K562 (cell line): ENCODE measurements at regions not wholly inside any gene's neighbourhood (a gene's known extent, or its start where the extent isn't known, plus 50 kb on each side); places are given as distances from the start of the nearest gene placed in this dataset.

Experiments used
- ATAC-seq: fragments of 200-7000 bp; cut with Tn5 transposase; 3 replicates; pipeline ENCODE4 v1.9.1; 2020; ENCODE audit warnings: moderate library complexity
- BruUV-seq: library from RNA; stranded (reverse); fragments of 400-500 nt; replicated peaks from 2 replicates; lab custom pipeline; 2021; lab: Mats Ljungman, UMichigan
- CTCF ChIA-PET: fragments of 300-600 bp; formaldehyde crosslinking; extraction: SDS; loops from one replicate; lab custom pipeline; 2021; ENCODE audit warnings: low intra/inter-chr PET ratio; lab: Yijun Ruan, JAX
- POLR2A ChIA-PET: fragments of 300-600, 350-650 bp; sonication (Branson Sonifier 250); formaldehyde crosslinking; extraction: SDS; loops from one replicate; lab custom pipeline; 2021; ENCODE audit warnings: antibody characterized with exemption, inconsistent platforms; lab: Yijun Ruan, JAX
- DNase-seq, 4 experiments: peaks; one replicate each; pipeline versions ENCODE4 v3.0.0 to v3.0.0-alpha.2; 2011 to 2018; ENCODE audit warnings: low spot score in 3 of 4, mixed read lengths in 3 of 4; ENCODE audit errors: extremely low read depth in 1 of 4
- FAIRE-seq: peaks from 2 replicates; lab custom pipeline; 2011; peaks lifted over from hg19 to GRCh38; lab: Jason Lieb, UNC
- H2AFZ ChIP-seq: 2 replicates; pipeline ENCODE4 v1.6.0; 2011; ENCODE audit warnings: low read depth, low read length, control low read depth, inconsistent platforms
- H3K27ac ChIP-seq: fragments of 200-600 bp; 3 replicates; pipeline ENCODE4 v1.8.0; 2011; ENCODE audit warnings: low read depth, mild to moderate bottlenecking, control low read depth, inconsistent platforms, low read length, moderate library complexity, mixed read lengths; ENCODE audit errors: extremely low read depth
- H3K27me3 ChIP-seq, 2 experiments: fragments of 300-600 bp in 1 of 2; 2 replicates in 1 of 2; 3 replicates in 1 of 2; pipeline versions ENCODE4 v1.6.0 to v1.8.0; 2011; ENCODE audit warnings: inconsistent platforms in 2 of 2, low read length in 2 of 2, mild to moderate bottlenecking in 1 of 2, mixed read lengths in 1 of 2, moderate library complexity in 1 of 2; ENCODE audit not compliant: control insufficient read depth in 2 of 2, insufficient read depth in 2 of 2
- H3K36me3 ChIP-seq: fragments of 300-600 bp; 3 replicates; pipeline ENCODE4 v1.8.0; 2011; ENCODE audit warnings: mild to moderate bottlenecking, low read length, inconsistent platforms; ENCODE audit not compliant: control insufficient read depth, insufficient read depth
- H3K4me1 ChIP-seq, 2 experiments: fragments of 200-600 bp in 1 of 2; replicated peaks in 1 of 2; 2 replicates in 1 of 2; 3 replicates in 1 of 2; pipeline versions ENCODE4 v1.5.1 to v1.8.0; 2011; ENCODE audit warnings: inconsistent platforms in 2 of 2, low read length in 2 of 2, mild to moderate bottlenecking in 1 of 2, mixed read lengths in 1 of 2, moderate library complexity in 1 of 2; ENCODE audit not compliant: control insufficient read depth in 2 of 2, insufficient read depth in 2 of 2
- H3K4me2 ChIP-seq: 2 replicates; pipeline ENCODE4 v1.6.1; 2011; ENCODE audit warnings: low read length, control low read depth, inconsistent platforms, mixed read lengths; ENCODE audit not compliant: insufficient read depth
- H3K4me3 ChIP-seq: fragments of 200-600 bp; sonication (generic), shearing (Covaris generic); 2 replicates; pipeline ENCODE4 v1.5.1; 2016; ENCODE audit warnings: control low read depth, inconsistent platforms
- H3K79me2 ChIP-seq: fragments of 200-600 bp; 3 replicates; pipeline ENCODE4 v1.8.0; 2011; ENCODE audit warnings: low read length, inconsistent platforms; ENCODE audit not compliant: control insufficient read depth, insufficient read depth
- H3K9ac ChIP-seq, 2 experiments: 2 replicates each; pipeline versions ENCODE4 v1.6.0 to v1.6.1; 2011; ENCODE audit warnings: low read depth in 2 of 2, low read length in 2 of 2, control low read depth in 1 of 2, inconsistent platforms in 1 of 2, mild to moderate bottlenecking in 1 of 2, mixed read lengths in 1 of 2; ENCODE audit not compliant: insufficient read depth in 1 of 2
- H3K9me1 ChIP-seq: one replicate; pipeline ENCODE4 v1.6.0; 2011; ENCODE audit warnings: inconsistent platforms, mild to moderate bottlenecking, low read length, moderate library complexity; ENCODE audit not compliant: control insufficient read depth, insufficient read depth
- H3K9me3 ChIP-seq: replicated peaks from 2 replicates; pipeline ENCODE4 v1.5.1; 2011; ENCODE audit warnings: low read depth, low read length, inconsistent platforms; ENCODE audit not compliant: control insufficient read depth, insufficient read depth
- H4K20me1 ChIP-seq: replicated peaks from 2 replicates; pipeline ENCODE4 v1.6.1; 2011; ENCODE audit warnings: low read length, inconsistent platforms, mixed read lengths; ENCODE audit not compliant: control insufficient read depth, insufficient read depth
- CEBPG ChIP-seq, 3 experiments: fragments of 200-800 bp in 1 of 3; sonication (Bioruptor generic) in 1 of 3; sonication (generic) in 1 of 3; formaldehyde crosslinking in 1 of 3; IDR thresholded peaks in 2 of 3; conservative IDR thresholded peaks in 1 of 3; 2 replicates each; pipeline versions ENCODE4 v1.6.1 to v1.8.0; 2016 to 2022; ENCODE audit warnings: missing compliant biosample characterization in 2 of 3, missing genetic modification characterization in 2 of 3, mild to moderate bottlenecking in 1 of 3, missing genetic modification reagents in 1 of 3
- MTA3 ChIP-seq: fragments of 450-650 bp; formaldehyde crosslinking; IDR thresholded peaks from 2 replicates; pipeline ENCODE4 v1.6.1; 2017; ENCODE audit warnings: mild to moderate bottlenecking, borderline replicate concordance
- TRIM24 ChIP-seq, 2 experiments: fragments of 450-650 bp; IDR thresholded peaks; 2 replicates each; pipeline ENCODE4 v1.6.1; 2016
- ZNF3 ChIP-seq: fragments of 250-450 bp; sonication (Bioruptor Pico); IDR thresholded peaks from 2 replicates; pipeline ENCODE4 v1.5.0; 2021; ENCODE audit warnings: mild to moderate bottlenecking, moderate library complexity
- ZNF707 ChIP-seq: fragments of 250-450 bp; sonication (Bioruptor Pico); conservative IDR thresholded peaks from 2 replicates; pipeline ENCODE4 v1.8.0; 2022; ENCODE audit warnings: inconsistent platforms, mild to moderate bottlenecking, moderate library complexity
- WGBS: fragments of 100-300 bp; shearing (Covaris generic); methylation state at CpG from one replicate; pipeline ENCODE4 v1.1.6; 2016; ENCODE audit warnings: low coverage, mixed read lengths; ENCODE audit not compliant: insufficient coverage; ENCODE audit errors: missing lambda C conversion rate; 5-methylcytosine and 5-hydroxymethylcytosine counted together
- in situ Hi-C: fragments of 300-500 bp; cut with MboI; formaldehyde crosslinking; loops from 4 replicates; pipeline ENCODE4 v1.15.0; 2018; ENCODE audit warnings: inconsistent platforms, mixed read lengths
- intact Hi-C: fragments of 100-400 bp; cut with micrococcal nuclease; formaldehyde crosslinking; loops from 2 replicates; pipeline ENCODE4 v1.14.2; 2022

- FAIRE-seq (no peak), ATAC-seq (no peak), DNase-seq (no peak)
- Histone ChIP-seq H3K27me3 (no peaks in the 10 kb centered on the region), H3K4me1 (no peaks in the 10 kb centered on the region), H3K9me1 (no peaks in the 10 kb centered on the region), H4K20me1 (no peaks in the 10 kb centered on the region), H3K27ac (no peak overlapping the region), H2AFZ (no peak overlapping the region), H3K36me3 (no peaks in the 10 kb centered on the region), H3K4me3 (no peak overlapping the region), H3K9me3 (no peaks in the 10 kb centered on the region), H3K4me2 (no peak overlapping the region), H3K9ac (no peak overlapping the region), H3K79me2 (no peaks in the 10 kb centered on the region)
- POLR2A ChIA-PET: no interaction called here
- 0% methylated on average over 1 of the region's 1 CpG for WGBS
- intact Hi-C loops (no loop called here), in situ Hi-C loops (no loop called here)
- TF ChIP-seq TRIM24 (IDR thresholded peaks at IDR 0.05): peak; percentile 74 to 80
- no peak for TF ChIP-seq ZNF3 (CRISPR knock-in tag)
- TF ChIP-seq CEBPG (CRISPR knock-in tag; IDR thresholded peaks at IDR 0.05): peak; percentile 71
- TF ChIP-seq CEBPG (tag; conservative IDR thresholded peaks at IDR 0.05 in 1 of 2, IDR thresholded peaks at IDR 0.05 in 1 of 2): peak; percentile 56 to 63; a peak in 2 of 4 replicates
- no TSS peak for BruUV-seq
- CTCF ChIA-PET: no interaction called here
Measured at GRCh38 chr3:105970283-105970682, 101.5 kb upstream of the CBLB start.

- Histone ChIP-seq H3K4me1 (no peaks in the 10 kb centered on the region), H3K27me3 (no peaks in the 10 kb centered on the region), H3K4me3 (no peak overlapping the region), H3K9me3 (no peaks in the 10 kb centered on the region), H3K79me2 (no peaks in the 10 kb centered on the region), H2AFZ (no peak overlapping the region), H3K4me2 (no peak overlapping the region), H3K27ac (no peak overlapping the region), H3K36me3 (no peaks in the 10 kb centered on the region), H4K20me1 (no peaks in the 10 kb centered on the region), H3K9me1 (no peaks in the 10 kb centered on the region), H3K9ac (no peak overlapping the region)
- WGBS: 7% methylated on average over 1 of the region's 1 CpG
- FAIRE-seq (no peak), DNase-seq (no peak), ATAC-seq (no peak)
- no TSS peak for BruUV-seq
- ChIA-PET POLR2A (no interaction called here), CTCF (no interaction called here)
- in situ Hi-C loops: no loop called here
- TF ChIP-seq MTA3 (no peak), ZNF707 (CRISPR knock-in tag) (peak; percentile 93)
- intact Hi-C loops: no loop called here
Measured at GRCh38 chr3:105972069-105972468, 103.3 kb upstream of the CBLB start.
